HepG2 (cell line): ENCODE measurements at regions not wholly inside any gene's neighbourhood (a gene's known extent, or its start where the extent isn't known, plus 50 kb on each side); places are given as distances from the start of the nearest gene placed in this dataset.

ENCODE experiments used
- ATAC-seq: fragments of 200-7000 bp; cut with Tn5 transposase; 3 replicates; pipeline ENCODE4 v1.9.1; 2020; ENCODE audit warnings: mild to moderate bottlenecking, moderate library complexity
- BruUV-seq: library from RNA; stranded (reverse); fragments of 400-500 nt; replicated peaks from 2 replicates; lab custom pipeline; 2021; lab: Mats Ljungman, UMichigan
- CTCF ChIA-PET: fragments of 300-600 bp; formaldehyde crosslinking; extraction: SDS; loops from one replicate; lab custom pipeline; 2021; ENCODE audit warnings: low total read pairs, inconsistent platforms, low intra/inter-chr PET ratio; lab: Yijun Ruan, JAX
- POLR2A ChIA-PET: fragments of 350-600 bp; sonication (Branson Sonifier 250); formaldehyde crosslinking; loops from one replicate; lab custom pipeline; 2020; ENCODE audit warnings: antibody characterized with exemption, inconsistent platforms; lab: Yijun Ruan, JAX
- DNase-seq: peaks from one replicate; pipeline ENCODE4 v3.0.0-alpha.2; 2015; ENCODE audit warnings: low spot score
- FAIRE-seq: peaks from 3 replicates; lab custom pipeline; 2011; peaks lifted over from hg19 to GRCh38; lab: Jason Lieb, UNC
- H2AFZ ChIP-seq: one replicate; pipeline ENCODE4 v1.6.1; 2011; ENCODE audit warnings: low read length, inconsistent platforms
- H3K27ac ChIP-seq: fragments of 300-600 bp; 3 replicates; pipeline ENCODE4 v1.8.0; 2011; ENCODE audit warnings: mixed run types, mild to moderate bottlenecking, mixed read lengths, low read length, inconsistent platforms; ENCODE audit not compliant: insufficient read depth; ENCODE audit errors: extremely low read length
- H3K27me3 ChIP-seq, 2 experiments: fragments of 200-600 bp in 1 of 2; 2 replicates in 1 of 2; 3 replicates in 1 of 2; pipeline versions ENCODE4 v1.6.0 to v1.8.0; 2011; ENCODE audit warnings: low read length in 2 of 2, mild to moderate bottlenecking in 2 of 2, moderate library complexity in 2 of 2, inconsistent platforms in 1 of 2; ENCODE audit not compliant: insufficient read depth in 2 of 2, control insufficient read depth in 1 of 2
- H3K36me3 ChIP-seq, 2 experiments: fragments of 200-600 bp in 1 of 2; replicated peaks in 1 of 2; 2 replicates in 1 of 2; 3 replicates in 1 of 2; pipeline versions ENCODE4 v1.5.1 to v1.8.0; 2011; ENCODE audit warnings: low read length in 2 of 2, inconsistent platforms in 1 of 2; ENCODE audit not compliant: insufficient read depth in 2 of 2, control insufficient read depth in 1 of 2
- H3K4me1 ChIP-seq: 2 replicates; pipeline ENCODE4 v1.5.1; 2012; ENCODE audit warnings: low read length, inconsistent platforms; ENCODE audit not compliant: insufficient read depth
- H3K4me2 ChIP-seq: 2 replicates; pipeline ENCODE4 v1.6.0; 2011; ENCODE audit warnings: low read depth, low read length, inconsistent platforms
- H3K4me3 ChIP-seq, 3 experiments: fragments of 200-600 bp in 1 of 3; sonication (generic), shearing (Covaris generic) in 1 of 3; replicated peaks in 1 of 3; 2 replicates each; pipeline ENCODE4 v1.5.1; 2011 to 2016; ENCODE audit warnings: low read length in 3 of 3, inconsistent platforms in 2 of 3, low read depth in 2 of 3, mild to moderate bottlenecking in 2 of 3, control low read depth in 1 of 3, mixed read lengths in 1 of 3; ENCODE audit not compliant: insufficient read depth in 1 of 3
- H3K79me2 ChIP-seq: one replicate; pipeline ENCODE4 v1.6.1; 2011; ENCODE audit warnings: low read length, inconsistent platforms; ENCODE audit not compliant: insufficient read depth
- H3K9ac ChIP-seq: 2 replicates; pipeline ENCODE4 v1.6.0; 2011; ENCODE audit warnings: mild to moderate bottlenecking, low read depth, low read length, inconsistent platforms; ENCODE audit not compliant: insufficient read depth
- H3K9me3 ChIP-seq: 2 replicates; pipeline ENCODE4 v1.5.1; 2012; ENCODE audit warnings: mild to moderate bottlenecking, low read length
- H4K20me1 ChIP-seq: 2 replicates; pipeline ENCODE4 v1.6.0; 2011; ENCODE audit warnings: inconsistent platforms, mild to moderate bottlenecking, low read length, moderate library complexity; ENCODE audit not compliant: insufficient read depth
- CAMTA2 ChIP-seq: sonication (generic); formaldehyde crosslinking; IDR thresholded peaks from 2 replicates; pipeline ENCODE4 v1.4.0; 2020; ENCODE audit warnings: mild to moderate bottlenecking, missing genetic modification reagents, borderline replicate concordance
- CBX1 ChIP-seq: IDR thresholded peaks from one replicate; pipeline ENCODE4 v1.6.1; 2016; ENCODE audit warnings: antibody characterized with exemption, low read depth
- KLF12 ChIP-seq: sonication (generic); formaldehyde crosslinking; IDR thresholded peaks from 2 replicates; pipeline ENCODE4 v1.4.0; 2020; ENCODE audit warnings: missing genetic modification reagents, borderline replicate concordance
- MAF1 ChIP-seq: sonication (generic); formaldehyde crosslinking; IDR thresholded peaks from 2 replicates; pipeline ENCODE4 v1.5.0; 2020; ENCODE audit warnings: missing genetic modification reagents, borderline replicate concordance
- NPAS2 ChIP-seq: sonication (generic); formaldehyde crosslinking; IDR thresholded peaks from 2 replicates; pipeline ENCODE4 v1.8.0; 2022; ENCODE audit warnings: mild to moderate bottlenecking, missing genetic modification reagents, borderline replicate concordance
- SMAD3 ChIP-seq: sonication (generic); formaldehyde crosslinking; IDR thresholded peaks from 2 replicates; pipeline ENCODE4 v1.4.0; 2020; ENCODE audit warnings: missing genetic modification reagents
- TCF7L2 ChIP-seq: IDR thresholded peaks from 2 replicates; pipeline ENCODE4 v1.6.1; 2011; ENCODE audit warnings: mild to moderate bottlenecking, low read depth, low read length, moderate library complexity
- TRIM24 ChIP-seq: sonication (generic); formaldehyde crosslinking; IDR thresholded peaks from 2 replicates; pipeline ENCODE4 v1.8.0; 2022; ENCODE audit warnings: mild to moderate bottlenecking, missing genetic modification reagents
- ZNF333 ChIP-seq: sonication (generic); formaldehyde crosslinking; IDR thresholded peaks from 2 replicates; pipeline ENCODE4 v1.4.0; 2020; ENCODE audit warnings: mild to moderate bottlenecking, missing genetic modification reagents, borderline replicate concordance
- ZNF543 ChIP-seq: sonication (generic); formaldehyde crosslinking; IDR thresholded peaks from 2 replicates; pipeline ENCODE4 v1.4.0; 2020; ENCODE audit warnings: mild to moderate bottlenecking, missing genetic modification reagents
- ZNF747 ChIP-seq: sonication (generic); formaldehyde crosslinking; IDR thresholded peaks from 2 replicates; pipeline ENCODE4 v1.8.1; 2023; ENCODE audit warnings: missing genetic modification reagents, mild to moderate bottlenecking, borderline replicate concordance
- WGBS: methylation state at CpG from one replicate; pipeline ENCODE4 v1.1.6; 2017; ENCODE audit warnings: low lambda C conversion rate; 5-methylcytosine and 5-hydroxymethylcytosine counted together
- in situ Hi-C: cut with HindIII; loops from 2 replicates; pipeline ENCODE4 v1.10.0; 2017; ENCODE audit warnings: low pct_unique_long_range_greater_than_20kb; ENCODE audit not compliant: extremely low pct_ligation_motif_present
- intact Hi-C: fragments of 100-400 bp; cut with micrococcal nuclease; formaldehyde crosslinking; loops from one replicate; pipeline ENCODE4 v1.10.0; 2022; ENCODE audit not compliant: unreplicated experiment
- TF ChIP-seq, protein P1 (sequence below): sonication (generic); formaldehyde crosslinking; IDR thresholded peaks from 2 replicates; pipeline ENCODE4 v1.5.0; 2020; ENCODE audit warnings: mild to moderate bottlenecking, missing genetic modification reagents
- TF ChIP-seq, protein P2 (sequence below): sonication (generic); formaldehyde crosslinking; IDR thresholded peaks from 2 replicates; pipeline ENCODE4 v1.4.0; 2020; ENCODE audit warnings: missing genetic modification reagents
- TF ChIP-seq, protein P3 (sequence below): sonication (generic); formaldehyde crosslinking; IDR thresholded peaks from 2 replicates; pipeline ENCODE4 v1.5.0; 2020; ENCODE audit warnings: mild to moderate bottlenecking, missing genetic modification reagents

DNA sequence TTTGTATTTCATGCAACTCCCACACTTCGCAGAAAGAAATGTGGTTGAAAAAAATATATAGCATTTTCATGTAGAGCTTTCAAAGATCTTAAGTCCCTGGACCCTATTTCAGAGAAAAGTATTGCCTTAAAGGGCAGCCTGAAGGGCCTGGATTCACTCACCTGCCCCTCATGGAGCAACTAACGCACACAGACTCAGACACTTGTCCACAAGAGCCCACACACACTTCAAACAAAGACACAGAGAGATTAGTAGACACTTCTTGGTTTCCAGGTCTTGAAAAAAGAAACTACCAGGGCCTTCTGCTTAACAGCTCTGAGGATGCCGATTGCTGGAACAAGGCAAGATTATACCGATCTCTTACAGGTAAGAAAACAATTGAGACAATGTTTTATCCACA, 122.2 kb downstream of the ZBTB18 start:
- no peaks in the 10 kb centered on the region for H3K79me2 ChIP-seq
- no TSS peak for BruUV-seq
- no peak for TF ChIP-seq MAF1 (CRISPR knock-in tag)
- TF ChIP-seq TRIM24 (CRISPR knock-in tag), result no peak
- H3K4me3 ChIP-seq, result no peak overlapping the region
- peaks cover 0 to 7% of the 10 kb centered on the region in 2 experiments; a peak in 1 of 5 replicates for H3K27me3 ChIP-seq
- POLR2A ChIA-PET, result no interaction called here
- ATAC-seq, result no peak
- no peak overlapping the region for H2AFZ ChIP-seq
- no peaks in the 10 kb centered on the region for H4K20me1 ChIP-seq
- no peak overlapping the region for H3K27ac ChIP-seq
- H3K9ac ChIP-seq, result no peak overlapping the region
- intact Hi-C loops, result no loop called here
- FAIRE-seq, result no peak
- CTCF ChIA-PET, result no interaction called here
- DNase-seq, result no peak
- WGBS, result 19% methylated on average over 4 of the region's 4 CpGs
- no peaks in the 10 kb centered on the region for H3K36me3 ChIP-seq
- no peaks in the 10 kb centered on the region for H3K4me1 ChIP-seq
- in situ Hi-C loops, result no loop called here
- H3K9me3 ChIP-seq, result no peaks in the 10 kb centered on the region
- no peak overlapping the region for H3K4me2 ChIP-seq

DNA sequence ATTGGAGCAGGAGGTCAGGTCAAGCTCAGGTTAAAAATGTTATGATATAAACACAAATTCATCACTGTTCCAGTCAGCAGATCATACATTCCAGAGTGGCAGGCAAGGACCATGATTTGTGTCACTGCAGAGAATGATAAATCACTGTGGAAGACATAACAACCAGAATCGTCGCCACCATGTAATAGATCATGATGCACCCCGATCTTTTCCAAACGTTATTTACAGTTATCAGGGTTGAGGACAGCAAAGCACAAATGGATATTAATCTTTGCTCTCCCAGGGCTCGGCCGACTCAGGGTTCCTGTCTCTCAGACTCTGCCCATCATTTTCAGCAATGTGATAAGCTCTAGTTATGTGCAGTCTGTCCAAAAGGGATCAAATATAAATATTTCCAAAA, 122.7 kb downstream of the ZBTB18 start:
- 53% methylated on average over 6 of the region's 6 CpGs for WGBS
- ChIA-PET POLR2A (no interaction called here), CTCF (no interaction called here)
- peaks cover 0 to 7% of the 10 kb centered on the region in 2 experiments; a peak in 1 of 5 replicates for H3K27me3 ChIP-seq
- FAIRE-seq (no peak), ATAC-seq (no peak), DNase-seq (no peak)
- H3K4me3 ChIP-seq, result no peak overlapping the region
- no peaks in the 10 kb centered on the region for H3K36me3 ChIP-seq
- no peak overlapping the region for H3K4me2 ChIP-seq
- no TSS peak for BruUV-seq
- H3K79me2 ChIP-seq, result no peaks in the 10 kb centered on the region
- H4K20me1 ChIP-seq, result no peaks in the 10 kb centered on the region
- in situ Hi-C loops (no loop called here), intact Hi-C loops (no loop called here)
- H3K27ac ChIP-seq, result no peak overlapping the region
- no peaks in the 10 kb centered on the region for H3K4me1 ChIP-seq
- H3K9ac ChIP-seq, result no peak overlapping the region
- no peak overlapping the region for H2AFZ ChIP-seq
- H3K9me3 ChIP-seq, result no peaks in the 10 kb centered on the region
- TF ChIP-seq ZNF333, result no peak
- TF ChIP-seq, protein P1, sequence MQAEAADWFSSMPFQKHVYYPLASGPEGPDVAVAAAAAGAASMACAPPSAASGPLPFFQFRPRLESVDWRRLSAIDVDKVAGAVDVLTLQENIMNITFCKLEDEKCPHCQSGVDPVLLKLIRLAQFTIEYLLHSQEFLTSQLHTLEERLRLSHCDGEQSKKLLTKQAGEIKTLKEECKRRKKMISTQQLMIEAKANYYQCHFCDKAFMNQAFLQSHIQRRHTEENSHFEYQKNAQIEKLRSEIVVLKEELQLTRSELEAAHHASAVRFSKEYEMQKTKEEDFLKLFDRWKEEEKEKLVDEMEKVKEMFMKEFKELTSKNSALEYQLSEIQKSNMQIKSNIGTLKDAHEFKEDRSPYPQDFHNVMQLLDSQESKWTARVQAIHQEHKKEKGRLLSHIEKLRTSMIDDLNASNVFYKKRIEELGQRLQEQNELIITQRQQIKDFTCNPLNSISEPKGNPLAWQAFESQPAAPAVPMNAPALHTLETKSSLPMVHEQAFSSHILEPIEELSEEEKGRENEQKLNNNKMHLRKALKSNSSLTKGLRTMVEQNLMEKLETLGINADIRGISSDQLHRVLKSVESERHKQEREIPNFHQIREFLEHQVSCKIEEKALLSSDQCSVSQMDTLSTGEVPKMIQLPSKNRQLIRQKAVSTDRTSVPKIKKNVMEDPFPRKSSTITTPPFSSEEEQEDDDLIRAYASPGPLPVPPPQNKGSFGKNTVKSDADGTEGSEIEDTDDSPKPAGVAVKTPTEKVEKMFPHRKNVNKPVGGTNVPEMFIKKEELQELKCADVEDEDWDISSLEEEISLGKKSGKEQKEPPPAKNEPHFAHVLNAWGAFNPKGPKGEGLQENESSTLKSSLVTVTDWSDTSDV, result no peak
- no peak for TF ChIP-seq ZNF543 (CRISPR knock-in tag)
- no peak for TF ChIP-seq ZNF747 (CRISPR knock-in tag)
- TF ChIP-seq, protein P2, sequence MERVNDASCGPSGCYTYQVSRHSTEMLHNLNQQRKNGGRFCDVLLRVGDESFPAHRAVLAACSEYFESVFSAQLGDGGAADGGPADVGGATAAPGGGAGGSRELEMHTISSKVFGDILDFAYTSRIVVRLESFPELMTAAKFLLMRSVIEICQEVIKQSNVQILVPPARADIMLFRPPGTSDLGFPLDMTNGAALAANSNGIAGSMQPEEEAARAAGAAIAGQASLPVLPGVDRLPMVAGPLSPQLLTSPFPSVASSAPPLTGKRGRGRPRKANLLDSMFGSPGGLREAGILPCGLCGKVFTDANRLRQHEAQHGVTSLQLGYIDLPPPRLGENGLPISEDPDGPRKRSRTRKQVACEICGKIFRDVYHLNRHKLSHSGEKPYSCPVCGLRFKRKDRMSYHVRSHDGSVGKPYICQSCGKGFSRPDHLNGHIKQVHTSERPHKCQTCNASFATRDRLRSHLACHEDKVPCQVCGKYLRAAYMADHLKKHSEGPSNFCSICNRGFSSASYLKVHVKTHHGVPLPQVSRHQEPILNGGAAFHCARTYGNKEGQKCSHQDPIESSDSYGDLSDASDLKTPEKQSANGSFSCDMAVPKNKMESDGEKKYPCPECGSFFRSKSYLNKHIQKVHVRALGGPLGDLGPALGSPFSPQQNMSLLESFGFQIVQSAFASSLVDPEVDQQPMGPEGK (CRISPR knock-in tag), result no peak
- TF ChIP-seq CBX1, result no peak
- no peak for TF ChIP-seq SMAD3 (CRISPR knock-in tag)
- no peak for TF ChIP-seq CAMTA2 (CRISPR knock-in tag)
- TF ChIP-seq KLF12 (CRISPR knock-in tag), result no peak
- no peak for TF ChIP-seq TCF7L2
- TF ChIP-seq, protein P3, sequence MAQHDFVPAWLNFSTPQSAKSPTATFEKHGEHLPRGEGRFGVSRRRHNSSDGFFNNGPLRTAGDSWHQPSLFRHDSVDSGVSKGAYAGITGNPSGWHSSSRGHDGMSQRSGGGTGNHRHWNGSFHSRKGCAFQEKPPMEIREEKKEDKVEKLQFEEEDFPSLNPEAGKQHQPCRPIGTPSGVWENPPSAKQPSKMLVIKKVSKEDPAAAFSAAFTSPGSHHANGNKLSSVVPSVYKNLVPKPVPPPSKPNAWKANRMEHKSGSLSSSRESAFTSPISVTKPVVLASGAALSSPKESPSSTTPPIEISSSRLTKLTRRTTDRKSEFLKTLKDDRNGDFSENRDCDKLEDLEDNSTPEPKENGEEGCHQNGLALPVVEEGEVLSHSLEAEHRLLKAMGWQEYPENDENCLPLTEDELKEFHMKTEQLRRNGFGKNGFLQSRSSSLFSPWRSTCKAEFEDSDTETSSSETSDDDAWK (CRISPR knock-in tag), result no peak
- TF ChIP-seq MAF1 (CRISPR knock-in tag), result no peak
- TF ChIP-seq NPAS2 (CRISPR knock-in tag), result no peak
